ENCODE measurements at regions not wholly inside any gene's neighbourhood (a gene's known extent, or its start where the extent isn't known, plus 50 kb on each side); places are given as distances from the start of the nearest gene placed in this dataset.
"Not testable (repeated sequence)": the region's sequence is repeated elsewhere in the genome, so short reads cannot be mapped to it uniquely, and the experiment has no call there.

DNA sequence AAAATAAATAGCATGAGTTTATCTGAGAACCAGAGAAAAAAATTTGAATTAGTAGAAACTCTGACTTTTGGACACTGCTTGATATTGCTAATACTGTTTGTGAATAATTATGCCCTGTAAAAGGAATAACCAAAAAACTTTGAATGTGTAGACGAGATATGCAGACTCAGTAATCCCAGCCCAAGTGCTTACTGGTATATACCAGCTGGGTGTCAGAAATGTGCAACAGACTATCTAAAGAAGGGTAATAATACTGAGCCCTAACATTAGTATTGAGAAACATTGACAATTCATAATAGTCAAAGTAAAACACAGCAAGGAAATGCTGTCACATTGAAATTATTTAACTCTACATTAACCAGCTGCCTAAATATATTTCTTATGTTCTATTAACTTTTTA is 60.5 kb upstream of the ZC3H15 start:
- no peak overlapping the region for H3K4me3 ChIP-seq (replicated peaks; ENCODE audit: low read depth, low read length)
- TF ChIP-seq, protein P1, sequence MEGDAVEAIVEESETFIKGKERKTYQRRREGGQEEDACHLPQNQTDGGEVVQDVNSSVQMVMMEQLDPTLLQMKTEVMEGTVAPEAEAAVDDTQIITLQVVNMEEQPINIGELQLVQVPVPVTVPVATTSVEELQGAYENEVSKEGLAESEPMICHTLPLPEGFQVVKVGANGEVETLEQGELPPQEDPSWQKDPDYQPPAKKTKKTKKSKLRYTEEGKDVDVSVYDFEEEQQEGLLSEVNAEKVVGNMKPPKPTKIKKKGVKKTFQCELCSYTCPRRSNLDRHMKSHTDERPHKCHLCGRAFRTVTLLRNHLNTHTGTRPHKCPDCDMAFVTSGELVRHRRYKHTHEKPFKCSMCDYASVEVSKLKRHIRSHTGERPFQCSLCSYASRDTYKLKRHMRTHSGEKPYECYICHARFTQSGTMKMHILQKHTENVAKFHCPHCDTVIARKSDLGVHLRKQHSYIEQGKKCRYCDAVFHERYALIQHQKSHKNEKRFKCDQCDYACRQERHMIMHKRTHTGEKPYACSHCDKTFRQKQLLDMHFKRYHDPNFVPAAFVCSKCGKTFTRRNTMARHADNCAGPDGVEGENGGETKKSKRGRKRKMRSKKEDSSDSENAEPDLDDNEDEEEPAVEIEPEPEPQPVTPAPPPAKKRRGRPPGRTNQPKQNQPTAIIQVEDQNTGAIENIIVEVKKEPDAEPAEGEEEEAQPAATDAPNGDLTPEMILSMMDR (IDR thresholded peaks at IDR 0.05; ENCODE audit: low read length, missing control alignments) = no peak
- DNase-seq (ENCODE audit: low read depth) = no peak

DNA sequence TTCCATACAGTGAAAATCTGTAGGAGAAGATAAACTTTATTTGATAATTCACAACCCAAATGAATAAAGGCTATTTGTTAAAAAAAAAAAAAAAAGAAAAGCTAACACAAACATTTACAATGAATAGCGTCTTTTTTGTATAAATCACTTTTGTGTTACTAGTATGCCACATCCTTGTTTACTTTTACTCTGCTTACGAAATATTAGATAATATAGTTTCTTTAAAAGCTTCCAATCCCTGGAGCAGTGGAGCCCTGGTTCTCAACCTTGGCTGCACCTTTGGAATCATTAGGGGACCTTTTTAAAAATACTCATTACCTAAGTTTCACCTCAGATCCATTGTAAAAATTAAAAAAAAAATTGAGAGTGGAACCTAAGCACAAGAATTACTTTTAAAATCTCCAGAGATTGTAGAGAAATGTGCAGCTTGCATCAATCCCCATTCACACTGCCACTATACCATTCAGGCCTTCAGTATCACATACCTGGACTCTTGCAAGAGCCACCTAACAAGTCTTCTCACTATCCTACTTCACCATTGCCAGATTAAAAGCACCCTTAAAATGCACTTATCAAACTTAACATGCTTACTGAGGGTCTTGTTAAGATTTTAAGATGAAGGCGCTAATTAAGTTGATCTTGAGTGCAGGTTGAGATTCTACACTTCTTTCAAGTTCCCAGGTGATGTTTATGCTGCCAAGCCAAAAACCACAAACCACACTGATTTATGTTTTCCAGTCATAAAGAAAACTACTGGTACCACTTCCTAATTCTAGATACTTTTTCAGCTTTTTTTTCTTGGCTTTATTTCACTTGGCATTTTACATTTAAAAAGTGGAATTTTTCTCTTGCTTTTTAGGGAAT is 59.7 kb upstream of the ZC3H15 start:
- TF ChIP-seq, protein P1 (IDR thresholded peaks at IDR 0.05; ENCODE audit: low read length, missing control alignments) = no peak
- no peak overlapping the region for H3K4me3 ChIP-seq (replicated peaks; ENCODE audit: low read depth, low read length)
- DNase-seq (ENCODE audit: low read depth) = no peak

DNA sequence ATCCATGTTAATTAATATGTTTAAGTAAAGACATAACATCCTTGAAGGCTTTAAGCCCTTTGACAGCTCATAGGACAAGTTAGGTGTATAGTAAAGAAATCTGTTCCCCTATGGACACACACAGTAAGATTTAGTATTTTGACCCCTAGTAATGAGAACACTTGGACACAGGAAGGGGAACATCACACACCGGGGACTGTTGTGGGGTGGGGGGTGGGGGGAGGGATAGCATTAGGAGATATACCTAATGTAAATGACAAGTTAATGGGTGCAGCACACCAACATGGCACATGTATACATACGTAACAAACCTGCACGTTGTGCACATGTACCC is 59.1 kb upstream of the ZC3H15 start:
- not testable (repeated sequence) for DNase-seq (ENCODE audit: low read depth); H3K4me3 ChIP-seq (replicated peaks; ENCODE audit: low read depth, low read length)

DNA sequence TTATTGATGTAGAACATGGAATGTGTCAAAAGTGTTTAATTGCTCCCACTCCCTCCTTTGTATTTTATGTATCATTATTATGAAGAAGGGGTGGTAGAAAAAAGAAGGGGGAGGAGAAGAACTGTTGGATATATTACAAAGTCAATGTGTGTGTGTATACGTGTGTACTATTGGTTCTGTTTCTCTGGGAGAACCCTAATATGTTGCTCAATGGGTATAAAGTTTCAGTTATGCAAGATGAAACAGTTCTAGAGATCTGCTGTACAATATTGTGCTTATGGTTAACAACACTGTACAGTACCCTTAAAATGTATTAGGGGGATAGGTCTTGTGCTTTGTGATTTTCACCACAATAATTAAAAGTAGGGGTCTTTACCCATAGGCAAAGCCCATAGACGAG is 58.1 kb upstream of the ZC3H15 start:
- H3K4me3 ChIP-seq (replicated peaks; ENCODE audit: low read depth, low read length) = no peak overlapping the region
- no peak for DNase-seq (ENCODE audit: low read depth)
- TF ChIP-seq, protein P1 (IDR thresholded peaks at IDR 0.05; ENCODE audit: low read length, missing control alignments) = no peak

DNA sequence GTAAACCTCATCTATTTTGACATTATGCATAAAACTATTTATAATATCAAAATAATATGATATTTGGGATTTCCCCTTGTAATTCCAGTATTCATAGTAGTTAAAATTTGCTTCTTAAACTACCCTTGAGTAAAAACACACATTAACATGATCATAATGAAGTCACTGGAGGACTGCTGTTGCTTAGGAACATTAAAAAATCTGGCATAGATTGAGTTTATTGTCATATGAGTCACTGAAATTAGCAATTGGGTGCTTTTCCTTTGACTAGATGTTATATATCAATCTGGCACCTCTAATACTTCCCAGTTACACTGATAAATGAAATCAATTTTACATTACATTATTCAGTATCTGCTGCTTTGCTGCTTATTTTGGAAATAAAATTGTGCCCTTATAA is 57.0 kb upstream of the ZC3H15 start:
- TF ChIP-seq, protein P1 (IDR thresholded peaks at IDR 0.05; ENCODE audit: low read length, missing control alignments) = no peak
- no peak for DNase-seq (ENCODE audit: low read depth)
- no peak overlapping the region for H3K4me3 ChIP-seq (replicated peaks; ENCODE audit: low read depth, low read length)

DNA sequence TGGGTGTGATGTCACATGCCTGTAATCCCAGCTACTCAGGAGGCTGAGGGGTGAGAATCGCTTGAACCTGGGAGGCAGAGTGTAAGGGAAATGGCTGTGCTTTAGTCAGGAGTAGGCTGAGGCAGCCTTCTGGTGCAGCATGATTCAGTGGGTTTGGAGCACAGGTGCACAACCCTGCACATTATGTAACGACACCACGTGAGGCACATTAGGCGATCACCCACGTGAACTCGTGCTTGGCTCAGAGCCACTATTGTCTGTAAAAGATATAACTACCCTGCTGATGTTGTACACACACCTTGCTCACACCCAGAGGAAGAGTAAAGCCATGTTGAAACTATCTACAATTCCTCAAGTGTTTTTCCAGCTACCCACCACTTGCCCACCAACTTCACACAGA is 54.8 kb upstream of the ZC3H15 start:
- TF ChIP-seq, protein P1 (IDR thresholded peaks at IDR 0.05; ENCODE audit: low read length, missing control alignments) = no peak
- no peak for DNase-seq (ENCODE audit: low read depth)
- H3K4me3 ChIP-seq (replicated peaks; ENCODE audit: low read depth, low read length) = no peak overlapping the region

DNA sequence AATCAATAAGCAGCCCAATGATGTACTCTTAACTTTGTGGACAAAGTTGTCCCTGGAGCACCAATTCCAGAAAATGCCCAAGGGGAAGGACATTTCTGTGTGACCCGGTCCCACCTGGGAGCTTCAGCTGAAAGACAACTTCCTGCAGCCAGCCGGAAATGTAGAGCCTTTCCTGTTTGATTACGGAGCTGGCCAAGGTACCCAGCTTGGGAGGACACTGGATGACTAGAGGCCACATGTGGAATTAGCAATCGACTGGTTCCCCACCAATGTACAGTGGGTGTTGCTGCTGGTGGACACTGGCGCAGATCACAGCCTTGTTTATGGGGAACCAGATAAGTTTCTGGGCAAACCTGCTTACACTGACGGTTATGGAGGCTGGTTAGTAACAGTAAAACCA is 53.0 kb upstream of the ZC3H15 start:
- no peak for DNase-seq (ENCODE audit: low read depth)
- TF ChIP-seq, protein P1 (IDR thresholded peaks at IDR 0.05; ENCODE audit: low read length, missing control alignments) = no peak
- H3K4me3 ChIP-seq (replicated peaks; ENCODE audit: low read depth, low read length) = no peak overlapping the region
